ENCODE measurements at regions not wholly inside any gene's neighbourhood (a gene's known extent, or its start where the extent isn't known, plus 50 kb on each side); places are given as distances from the start of the nearest gene placed in this dataset.
"Not testable (repeated sequence)": the region's sequence is repeated elsewhere in the genome, so short reads cannot be mapped to it uniquely, and the experiment has no call there.

DNA sequence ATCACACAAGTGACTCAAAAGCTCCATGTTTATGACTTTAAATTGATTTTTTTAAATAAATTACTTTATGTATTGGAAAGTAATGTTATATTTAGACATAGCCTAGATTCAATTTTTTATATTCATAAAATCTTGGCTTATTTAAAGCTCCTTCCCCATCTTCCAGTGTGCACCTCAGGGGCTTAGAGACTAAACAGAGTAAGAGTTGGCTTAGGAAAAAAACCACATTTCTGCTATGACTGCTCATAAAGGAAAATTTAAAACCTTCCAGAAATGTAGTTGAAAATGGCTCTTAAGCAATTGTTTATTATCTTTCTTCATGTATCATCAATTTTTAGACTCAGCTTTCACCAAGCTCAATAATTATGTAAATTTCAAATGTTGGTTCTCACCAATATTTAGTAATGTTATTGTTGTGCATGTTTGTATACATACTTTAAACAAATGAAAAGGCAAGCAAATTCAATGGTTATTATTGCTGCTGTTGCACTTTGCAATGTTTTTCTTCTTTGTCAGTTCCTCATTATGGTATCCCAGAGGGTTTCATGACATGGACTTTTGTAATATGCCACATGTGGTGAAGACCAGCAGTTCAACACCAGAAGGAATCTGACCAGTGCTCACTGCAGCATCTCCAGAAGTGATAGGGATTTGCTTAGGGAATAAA lies 700.1 kb upstream of the ANKRD30A start:
- TF ChIP-seq Cebpa-rat (IDR thresholded peaks at IDR 0.05), result no peak
- Histone ChIP-seq H3K4me2 (peak overlapping the region in 2 of 11 experiments; percentile 15 to 44; a peak in 4 of 22 replicates), H3K27ac (peak overlapping the region in 2 of 11 experiments; percentile 38 to 54; a peak in 3 of 22 replicates), H3K9ac (no peak overlapping the region), H3K4me3 (no peak overlapping the region), H4K20me1 (no peaks in the 10 kb centered on the region), H3K9me3 (replicated peaks in 1 of 11) (peaks cover 0 to 10% (median 0%) of the 10 kb centered on the region in 11 experiments; a peak in 4 of 22 replicates), H3K4me1 (peaks cover 0 to 18% (median 0%) of the 10 kb centered on the region in 10 experiments; a peak in 4 of 20 replicates), H3K27me3 (no peaks in the 10 kb centered on the region), H3K36me3 (no peaks in the 10 kb centered on the region)

- Histone ChIP-seq H3K4me2 (peak overlapping the region in 2 of 11 experiments; percentile 15 to 44; a peak in 3 of 22 replicates), H3K4me1 (peaks cover 0 to 18% (median 0%) of the 10 kb centered on the region in 10 experiments; a peak in 4 of 20 replicates), H3K9ac (no peak overlapping the region), H3K4me3 (no peak overlapping the region), H3K36me3 (no peaks in the 10 kb centered on the region), H3K9me3 (replicated peaks in 1 of 11) (peaks cover 0 to 10% (median 0%) of the 10 kb centered on the region in 11 experiments; a peak in 4 of 22 replicates), H3K27me3 (no peaks in the 10 kb centered on the region), H3K27ac (no peak overlapping the region), H4K20me1 (no peaks in the 10 kb centered on the region)
- TF ChIP-seq Cebpa-rat (IDR thresholded peaks at IDR 0.05), result no peak
Observed at GRCh38 chr10:36424502-36424901, 700.9 kb upstream of the ANKRD30A start.

DNA sequence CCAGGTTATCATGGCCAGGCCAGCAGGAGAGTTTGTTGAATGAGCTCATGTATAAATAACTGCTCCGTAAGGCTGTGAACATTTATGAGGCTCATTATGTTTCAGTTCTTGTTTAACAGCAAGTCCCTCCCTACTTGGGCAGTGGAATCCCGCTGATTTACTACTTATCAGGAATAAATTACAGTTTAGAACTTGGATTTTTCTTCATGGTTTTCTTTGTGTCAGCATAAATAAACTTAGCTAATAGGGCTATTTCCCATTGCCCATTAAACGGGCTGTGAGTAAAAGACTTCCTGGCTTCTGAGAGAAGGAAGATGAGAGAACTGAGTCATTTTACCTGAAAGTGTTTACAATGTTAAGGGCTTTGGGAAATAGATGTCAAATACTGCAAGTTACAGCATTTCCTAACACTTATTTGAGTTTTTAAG lies 701.6 kb upstream of the ANKRD30A start:
- no peaks in the 10 kb centered on the region for H3K27me3 ChIP-seq
- no peak overlapping the region for H3K9ac ChIP-seq
- H3K36me3 ChIP-seq, result no peaks in the 10 kb centered on the region
- no peaks in the 10 kb centered on the region for H4K20me1 ChIP-seq
- no peak overlapping the region for H3K27ac ChIP-seq
- H3K9me3 ChIP-seq (replicated peaks in 1 of 11), result peaks cover 0 to 9% (median 0%) of the 10 kb centered on the region in 11 experiments; a peak in 4 of 22 replicates
- H3K4me2 ChIP-seq, result no peak overlapping the region
- TF ChIP-seq Cebpa-rat (IDR thresholded peaks at IDR 0.05), result no peak
- H3K4me1 ChIP-seq, result peaks cover 0 to 18% (median 0%) of the 10 kb centered on the region in 10 experiments; a peak in 4 of 20 replicates
- H3K4me3 ChIP-seq, result no peak overlapping the region

- no peak overlapping the region for H3K27ac ChIP-seq
- no peak overlapping the region for H3K4me3 ChIP-seq
- H3K4me2 ChIP-seq, result no peak overlapping the region
- no peaks in the 10 kb centered on the region for H4K20me1 ChIP-seq
- peaks cover 1 to 13% (median 6%) of the 10 kb centered on the region in 11 experiments; a peak in 19 of 22 replicates for H3K9me3 ChIP-seq (replicated peaks in 1 of 11)
- H3K9ac ChIP-seq, result no peak overlapping the region
- no peaks in the 10 kb centered on the region for H3K27me3 ChIP-seq
- peaks cover 0 to 18% (median 0%) of the 10 kb centered on the region in 10 experiments; a peak in 4 of 20 replicates for H3K4me1 ChIP-seq
- no peak for TF ChIP-seq Cebpa-rat (IDR thresholded peaks at IDR 0.05)
- no peaks in the 10 kb centered on the region for H3K36me3 ChIP-seq
Observed at GRCh38 chr10:36421992-36422391, 703.4 kb upstream of the ANKRD30A start.

DNA sequence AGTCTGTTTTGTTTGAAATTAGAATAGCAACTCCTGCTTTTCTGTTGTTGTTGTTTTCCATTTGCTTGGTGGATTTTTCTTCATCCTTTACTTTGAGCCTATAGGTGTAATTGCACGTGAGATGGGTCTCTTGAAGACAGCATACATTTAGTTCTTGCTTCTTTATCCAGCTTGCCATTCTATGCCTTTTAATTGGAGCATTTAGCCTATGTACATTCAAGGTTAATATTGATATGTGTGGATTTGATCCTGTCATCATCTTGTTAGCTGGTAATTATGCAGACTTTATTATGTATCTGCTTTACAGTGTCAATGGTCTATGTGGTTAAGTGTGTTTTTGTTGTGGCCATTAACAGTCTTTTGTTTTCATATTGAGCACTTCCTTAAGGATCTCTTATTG lies 708.9 kb upstream of the ANKRD30A start:
- no peak for TF ChIP-seq Cebpa-rat (IDR thresholded peaks at IDR 0.05)
- no peaks in the 10 kb centered on the region for H4K20me1 ChIP-seq
- H3K36me3 ChIP-seq, result no peaks in the 10 kb centered on the region

GRCh38 chr10:36412942-36413341 lies 712.5 kb upstream of the ANKRD30A start:
- Histone ChIP-seq H3K4me2 (no peak overlapping the region), H4K20me1 (no peaks in the 10 kb centered on the region), H3K27me3 (no peaks in the 10 kb centered on the region), H3K9ac (no peak overlapping the region), H3K4me3 (no peak overlapping the region), H3K9me3 (replicated peaks in 1 of 11) (peaks cover 13 to 26% (median 20%) of the 10 kb centered on the region in 11 experiments), H3K36me3 (no peaks in the 10 kb centered on the region), H3K27ac (no peak overlapping the region), H3K4me1 (no peaks in the 10 kb centered on the region)
- no peak for TF ChIP-seq Cebpa-rat (IDR thresholded peaks at IDR 0.05)

More for the DNA sequence above, 708.9 kb upstream of the ANKRD30A start:
- Histone ChIP-seq H3K9ac (no peak overlapping the region), H3K27me3 (no peaks in the 10 kb centered on the region), H3K9me3 (replicated peaks in 1 of 11) (peaks cover 13 to 26% (median 20%) of the 10 kb centered on the region in 11 experiments), H3K4me2 (no peak overlapping the region), H3K4me1 (no peaks in the 10 kb centered on the region), H3K4me3 (no peak overlapping the region), H3K27ac (no peak overlapping the region)

- H3K27ac ChIP-seq; H3K36me3 ChIP-seq; H3K9me3 ChIP-seq (replicated peaks in 1 of 11); H3K4me2 ChIP-seq; H3K27me3 ChIP-seq; H3K4me3 ChIP-seq; H3K4me1 ChIP-seq; H4K20me1 ChIP-seq; H3K9ac ChIP-seq: not testable (repeated sequence)
Observed at GRCh38 chr10:36400238-36400637, 725.2 kb upstream of the ANKRD30A start.

- TF ChIP-seq Cebpa-rat (IDR thresholded peaks at IDR 0.05), result no peak
- Histone ChIP-seq H3K36me3 (no peaks in the 10 kb centered on the region), H4K20me1 (no peaks in the 10 kb centered on the region), H3K4me3 (no peak overlapping the region), H3K9me3 (replicated peaks in 1 of 11) (no peaks in the 10 kb centered on the region), H3K27me3 (no peaks in the 10 kb centered on the region), H3K9ac (no peak overlapping the region), H3K4me1 (no peaks in the 10 kb centered on the region), H3K4me2 (no peak overlapping the region), H3K27ac (no peak overlapping the region)
Observed at GRCh38 chr10:36393801-36394200, 731.6 kb upstream of the ANKRD30A start.

DNA sequence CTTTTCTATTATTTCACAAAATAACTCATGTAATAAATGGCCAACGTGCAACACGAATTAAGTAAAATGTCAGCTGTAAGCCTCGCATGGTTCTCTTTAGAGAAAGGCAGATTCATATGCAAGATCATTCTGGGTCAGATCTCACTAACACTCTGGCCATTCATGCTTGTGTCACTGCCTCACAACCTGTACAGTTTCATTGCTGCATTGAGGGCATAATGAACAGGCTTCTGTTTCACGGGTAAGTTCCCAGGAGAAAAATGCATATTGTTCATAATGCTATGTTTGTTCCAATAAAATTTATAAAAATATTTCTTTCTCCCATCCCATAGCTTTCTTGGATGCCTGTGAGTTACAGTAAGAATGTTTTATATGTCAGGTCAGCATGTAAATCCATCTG lies 734.0 kb upstream of the ANKRD30A start:
- H4K20me1 ChIP-seq, result no peaks in the 10 kb centered on the region
- H3K27ac ChIP-seq, result no peak overlapping the region
- TF ChIP-seq Cebpa-rat (IDR thresholded peaks at IDR 0.05), result no peak
- no peak overlapping the region for H3K4me3 ChIP-seq
- no peak overlapping the region for H3K9ac ChIP-seq
- no peaks in the 10 kb centered on the region for H3K27me3 ChIP-seq
- H3K4me1 ChIP-seq, result no peaks in the 10 kb centered on the region
- H3K9me3 ChIP-seq (replicated peaks in 1 of 11), result no peaks in the 10 kb centered on the region
- no peak overlapping the region for H3K4me2 ChIP-seq
- H3K36me3 ChIP-seq, result no peaks in the 10 kb centered on the region

DNA sequence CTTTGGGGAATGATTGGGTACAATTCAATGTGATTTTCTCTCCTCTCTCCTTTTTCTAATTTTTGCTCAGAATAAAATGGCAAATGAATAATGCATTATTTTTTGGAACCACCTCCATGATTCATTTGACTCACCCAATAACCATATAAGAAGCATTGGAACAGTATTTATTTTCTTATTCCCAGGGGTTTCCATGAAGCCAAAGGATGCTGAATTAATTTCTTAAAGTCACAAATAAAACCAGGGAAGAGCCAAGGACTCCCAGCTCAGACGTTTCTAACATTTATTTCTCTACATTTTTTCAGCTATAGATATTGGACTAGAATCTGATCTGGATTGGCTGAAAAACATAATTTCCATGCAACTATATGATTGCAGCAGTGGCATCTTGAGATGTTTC lies 735.2 kb upstream of the ANKRD30A start:
- H3K36me3 ChIP-seq, result no peaks in the 10 kb centered on the region
- no peaks in the 10 kb centered on the region for H3K9me3 ChIP-seq (replicated peaks in 1 of 11)
- no peak overlapping the region for H3K27ac ChIP-seq
- no peaks in the 10 kb centered on the region for H3K27me3 ChIP-seq
- no peak for TF ChIP-seq Cebpa-rat (IDR thresholded peaks at IDR 0.05)
- no peaks in the 10 kb centered on the region for H3K4me1 ChIP-seq
- H3K9ac ChIP-seq, result no peak overlapping the region
- H4K20me1 ChIP-seq, result no peaks in the 10 kb centered on the region
- H3K4me2 ChIP-seq, result no peak overlapping the region
- no peak overlapping the region for H3K4me3 ChIP-seq

All from BLaER1 treated with 17β-estradiol and CSF1 and Interleukin-3, amounts not matched to agents 10 nM and 100 nM (cell line).